GM18505 (cell line): ENCODE measurements at regions not wholly inside any gene's neighbourhood (a gene's known extent, or its start where the extent isn't known, plus 50 kb on each side); places are given as distances from the start of the nearest gene placed in this dataset.
"Not testable (repeated sequence)": the region's sequence is repeated elsewhere in the genome, so short reads cannot be mapped to it uniquely, and the experiment has no call there.

Source experiments
- ATAC-seq: cut with Tn5 transposase; IDR thresholded peaks from one replicate; pipeline ENCODE4 v1.9.1; 2021; ENCODE audit not compliant: unreplicated experiment
- POLR2A ChIP-seq: IDR thresholded peaks from 4 replicates; pipeline ENCODE4 v1.6.1; 2011; ENCODE audit warnings: borderline replicate concordance; ENCODE audit not compliant: insufficient read depth, insufficient read length; ENCODE audit errors: extremely low read depth

GRCh38 chr7:3117488-3118231, 74.0 kb upstream of the CARD11 start:
- ATAC-seq, result no peak

GRCh38 chr7:3119352-3119927, 75.8 kb upstream of the CARD11 start:
- ATAC-seq, result not testable (repeated sequence)

More at GRCh38 chr7:3117488-3118231, 74.0 kb upstream of the CARD11 start:
- no peak for TF ChIP-seq POLR2A

GRCh38 chr7:3119963-3120362, 76.3 kb upstream of the CARD11 start:
- no peak for ATAC-seq
- no peak for TF ChIP-seq POLR2A

GRCh38 chr7:3120513-3120912, 76.8 kb upstream of the CARD11 start:
- no peak for TF ChIP-seq POLR2A

GRCh38 chr7:3128857-3129490, 85.3 kb upstream of the CARD11 start:
- no peak for ATAC-seq
- no peak for TF ChIP-seq POLR2A

More at GRCh38 chr7:3120513-3120912, 76.8 kb upstream of the CARD11 start:
- no peak for ATAC-seq

GRCh38 chr7:3133811-3134385, 90.2 kb upstream of the CARD11 start:
- no peak for ATAC-seq
- TF ChIP-seq POLR2A, result no peak

GRCh38 chr7:3134745-3135144, 91.1 kb upstream of the CARD11 start:
- TF ChIP-seq POLR2A, result no peak
- ATAC-seq, result no peak

GRCh38 chr7:3135626-3136025, 92.0 kb upstream of the CARD11 start:
- ATAC-seq, result no peak
- no peak for TF ChIP-seq POLR2A

GRCh38 chr7:3138206-3138605, 94.5 kb upstream of the CARD11 start:
- TF ChIP-seq POLR2A, result no peak
- no peak for ATAC-seq

- no peak for TF ChIP-seq POLR2A
- ATAC-seq, result no peak
These were observed 95.3 kb upstream of the CARD11 start for GRCh38 chr7:3138997-3139396.

GRCh38 chr7:3140834-3141233, 97.2 kb upstream of the CARD11 start:
- no peak for ATAC-seq
- no peak for TF ChIP-seq POLR2A

GRCh38 chr7:3141326-3141725, 97.7 kb upstream of the CARD11 start:
- no peak for TF ChIP-seq POLR2A
- no peak for ATAC-seq

- no peak for ATAC-seq
- TF ChIP-seq POLR2A, result no peak
These were observed 100.5 kb upstream of the CARD11 start for GRCh38 chr7:3143869-3144775.

GRCh38 chr7:3144776-3145125, 101.1 kb upstream of the CARD11 start:
- ATAC-seq, result not testable (repeated sequence)
